PC-3 (cell line): ENCODE measurements at regions not wholly inside any gene's neighbourhood (a gene's known extent, or its start where the extent isn't known, plus 50 kb on each side); places are given as distances from the start of the nearest gene placed in this dataset.

Source experiments
- ATAC-seq: fragments of 200-7000 bp; cut with Tn5 transposase; 2 replicates; pipeline ENCODE4 v1.9.1; 2020; ENCODE audit warnings: mild to moderate bottlenecking, moderate library complexity
- BruUV-seq: library from RNA; stranded (reverse); fragments of 400-500 nt; replicated peaks from 2 replicates; lab custom pipeline; 2021; lab: Mats Ljungman, UMichigan
- CTCF ChIA-PET: fragments of 300-600 bp; sonication (Branson Sonifier 250); formaldehyde crosslinking; loops from one replicate; lab custom pipeline; 2022; ENCODE audit warnings: antibody characterized with exemption; lab: Charles Lee
- POLR2A ChIA-PET: fragments of 300-600 bp; sonication (Branson Sonifier 250); formaldehyde crosslinking; loops from one replicate; lab custom pipeline; 2022; ENCODE audit warnings: antibody characterized with exemption; ENCODE audit not compliant: unreplicated experiment; lab: Charles Lee
- DNase-seq: peaks from one replicate; pipeline ENCODE4 v3.0.0-alpha.2; 2015
- H2AFZ ChIP-seq: fragments of 300-600 bp; sonication (generic); 2 replicates; pipeline ENCODE4 v1.6.0; 2016; ENCODE audit warnings: antibody characterized with exemption, low read length
- H3F3A ChIP-seq: fragments of 300-600 bp; sonication (generic); one replicate; pipeline ENCODE4 v1.6.0; 2017; ENCODE audit warnings: antibody characterized with exemption, low read length, control low read depth, mild to moderate bottlenecking; ENCODE audit not compliant: unreplicated experiment
- H3K27ac ChIP-seq: fragments of 300-600 bp; sonication (generic); 2 replicates; pipeline ENCODE4 v1.5.1; 2016; ENCODE audit warnings: mild to moderate bottlenecking, low read length
- H3K27me3 ChIP-seq: fragments of 300-600 bp; sonication (generic); 2 replicates; pipeline ENCODE4 v1.6.1; 2016; ENCODE audit warnings: low read length, mixed read lengths
- H3K36me3 ChIP-seq: fragments of 300-600 bp; sonication (generic); 2 replicates; pipeline ENCODE4 v1.6.1; 2016; ENCODE audit warnings: low read depth, mixed run types, low read length, mixed read lengths
- H3K4me1 ChIP-seq: fragments of 300-600 bp; sonication (generic); 2 replicates; pipeline ENCODE4 v1.5.1; 2016; ENCODE audit warnings: low read length; ENCODE audit not compliant: insufficient read depth
- H3K4me2 ChIP-seq: fragments of 300-600 bp; sonication (generic); 2 replicates; pipeline ENCODE4 v1.6.0; 2016; ENCODE audit warnings: low read length
- H3K4me3 ChIP-seq: fragments of 300-600 bp; sonication (generic); 2 replicates; pipeline ENCODE4 v1.5.1; 2016; ENCODE audit warnings: mild to moderate bottlenecking, low read length, mixed read lengths
- H3K79me2 ChIP-seq: fragments of 300-600 bp; sonication (generic); 2 replicates; pipeline ENCODE4 v1.6.1; 2017; ENCODE audit warnings: low read length, mixed read lengths
- H3K9ac ChIP-seq: fragments of 300-600 bp; sonication (generic); 2 replicates; pipeline ENCODE4 v1.6.0; 2016; ENCODE audit warnings: mild to moderate bottlenecking, low read length
- H3K9me2 ChIP-seq: fragments of 300-600 bp; sonication (generic); replicated peaks from 2 replicates; pipeline ENCODE4 v1.6.1; 2016; ENCODE audit warnings: mixed run types, low read length, mixed read lengths
- H3K9me3 ChIP-seq: fragments of 300-600 bp; sonication (generic); 2 replicates; pipeline ENCODE4 v1.6.1; 2016; ENCODE audit warnings: low read length, mixed read lengths
- H4K20me1 ChIP-seq: fragments of 300-600 bp; sonication (generic); 2 replicates; pipeline ENCODE4 v1.6.1; 2016; ENCODE audit warnings: low read length, mixed read lengths
- EZH2 ChIP-seq: fragments of 300-600 bp; sonication (generic); IDR thresholded peaks from one replicate; pipeline ENCODE4 v1.6.1; 2017; ENCODE audit warnings: antibody characterized with exemption, mild to moderate bottlenecking, low read length; ENCODE audit not compliant: unreplicated experiment
- EZH2phosphoT487 ChIP-seq: fragments of 300-600 bp; sonication (generic); IDR thresholded peaks from 2 replicates; pipeline ENCODE4 v1.6.1; 2018; ENCODE audit warnings: mild to moderate bottlenecking, antibody characterized with exemption, low read length, borderline replicate concordance
- intact Hi-C: fragments of 100-400 bp; cut with micrococcal nuclease; formaldehyde crosslinking; loops from 2 replicates; pipeline ENCODE4 v1.9.0; 2023
- TF ChIP-seq, protein P1 (sequence below): fragments of 300-600 bp; sonication (generic); conservative IDR thresholded peaks from 2 replicates; pipeline ENCODE4 v1.5.1; 2017; ENCODE audit warnings: antibody characterized with exemption, low read depth, mild to moderate bottlenecking, low read length

DNA sequence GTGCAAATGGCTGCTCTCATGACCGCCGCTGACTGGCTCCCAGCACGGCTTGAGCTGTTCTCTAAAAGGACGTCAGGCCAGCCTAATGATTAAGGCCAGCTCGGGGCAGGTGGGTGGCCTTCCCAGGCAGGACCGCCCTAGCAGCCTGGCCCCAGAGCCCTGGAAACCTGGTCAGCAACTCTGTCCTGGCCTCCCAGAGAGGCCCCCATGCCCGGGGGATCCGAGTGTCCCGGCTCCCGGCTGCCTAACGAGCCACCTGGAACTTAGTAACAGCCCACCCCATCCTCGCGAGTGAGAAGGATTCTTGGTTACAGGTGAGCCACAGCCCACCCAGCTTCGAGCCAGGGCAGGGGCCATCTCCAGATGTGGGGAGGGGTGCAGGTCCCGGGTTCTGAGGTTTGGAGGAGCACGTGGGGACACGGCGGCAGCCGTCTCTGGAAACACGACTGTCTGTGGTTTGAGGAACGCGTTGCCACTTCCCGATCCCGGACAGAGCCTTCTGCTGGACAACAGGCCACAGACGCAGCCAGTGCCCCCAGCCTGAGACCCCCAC, 73.8 kb upstream of the FBRSL1 start:
- Histone ChIP-seq H3K4me2 (no peak overlapping the region), H3K9ac (no peak overlapping the region), H3K36me3 (no peaks in the 10 kb centered on the region), H3K27me3 (peaks cover 16% of the 10 kb centered on the region), H4K20me1 (no peaks in the 10 kb centered on the region), H3K4me3 (no peak overlapping the region), H3K79me2 (no peaks in the 10 kb centered on the region), H2AFZ (no peak overlapping the region), H3K27ac (no peak overlapping the region), H3F3A (no peaks in the 10 kb centered on the region), H3K4me1 (no peaks in the 10 kb centered on the region; the same call in 1 of the 2 replicates), H3K9me2 (no peaks in the 10 kb centered on the region), H3K9me3 (no peaks in the 10 kb centered on the region)
- intact Hi-C loops = no loop called here
- DNase-seq (no peak), ATAC-seq (no peak)
- TF ChIP-seq EZH2phosphoT487 (no peak), EZH2 (no peak)
- TF ChIP-seq, protein P1, sequence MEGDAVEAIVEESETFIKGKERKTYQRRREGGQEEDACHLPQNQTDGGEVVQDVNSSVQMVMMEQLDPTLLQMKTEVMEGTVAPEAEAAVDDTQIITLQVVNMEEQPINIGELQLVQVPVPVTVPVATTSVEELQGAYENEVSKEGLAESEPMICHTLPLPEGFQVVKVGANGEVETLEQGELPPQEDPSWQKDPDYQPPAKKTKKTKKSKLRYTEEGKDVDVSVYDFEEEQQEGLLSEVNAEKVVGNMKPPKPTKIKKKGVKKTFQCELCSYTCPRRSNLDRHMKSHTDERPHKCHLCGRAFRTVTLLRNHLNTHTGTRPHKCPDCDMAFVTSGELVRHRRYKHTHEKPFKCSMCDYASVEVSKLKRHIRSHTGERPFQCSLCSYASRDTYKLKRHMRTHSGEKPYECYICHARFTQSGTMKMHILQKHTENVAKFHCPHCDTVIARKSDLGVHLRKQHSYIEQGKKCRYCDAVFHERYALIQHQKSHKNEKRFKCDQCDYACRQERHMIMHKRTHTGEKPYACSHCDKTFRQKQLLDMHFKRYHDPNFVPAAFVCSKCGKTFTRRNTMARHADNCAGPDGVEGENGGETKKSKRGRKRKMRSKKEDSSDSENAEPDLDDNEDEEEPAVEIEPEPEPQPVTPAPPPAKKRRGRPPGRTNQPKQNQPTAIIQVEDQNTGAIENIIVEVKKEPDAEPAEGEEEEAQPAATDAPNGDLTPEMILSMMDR = no peak
- ChIA-PET CTCF (interaction anchor here (2.1 kb wide), 1 partner anchor 12 kb away, joined by 4 read pairs; no protein-coding TSS in a partner anchor), POLR2A (no interaction called here)
- BruUV-seq = no TSS peak

DNA sequence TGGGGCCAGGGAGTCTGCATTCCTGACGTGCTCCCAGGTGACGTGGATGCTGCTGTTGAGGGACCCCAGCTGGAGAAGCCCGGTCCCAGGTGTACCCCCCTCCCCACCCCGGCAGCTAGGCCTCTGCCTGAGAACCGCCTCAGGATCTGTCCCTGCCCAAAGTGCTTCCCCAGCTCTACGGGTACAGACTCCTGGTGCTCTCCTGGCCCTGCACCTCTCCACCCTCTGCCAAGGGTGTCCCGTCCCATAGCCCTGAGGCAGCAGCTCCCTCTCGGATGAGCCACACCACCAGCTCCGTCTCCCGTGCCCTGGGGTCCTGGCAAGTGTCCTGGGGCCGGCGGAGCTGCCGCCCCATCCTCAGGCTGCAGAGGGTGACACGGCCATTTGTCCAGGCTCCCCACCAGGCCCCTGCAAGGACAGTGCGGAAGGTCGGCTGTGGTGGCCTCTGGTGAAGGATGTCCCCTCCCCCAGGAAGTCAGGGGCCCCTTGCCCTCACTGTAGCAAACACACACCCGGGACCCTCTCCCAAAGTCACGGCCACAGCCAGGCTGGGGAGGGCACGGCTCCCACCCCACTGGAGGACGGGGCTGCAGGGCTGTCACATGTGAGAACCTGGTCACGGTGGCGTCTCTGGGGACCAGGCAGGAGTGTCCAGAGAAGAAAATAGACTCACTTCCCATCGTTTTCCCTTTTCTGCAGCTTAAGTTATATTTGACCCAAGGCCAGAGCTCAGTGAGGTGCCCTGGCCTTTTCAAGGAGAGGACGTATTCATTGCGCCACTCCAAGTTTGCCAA, 74.4 kb upstream of the FBRSL1 start:
- Histone ChIP-seq H3K9me2 (no peaks in the 10 kb centered on the region), H3K9me3 (no peaks in the 10 kb centered on the region), H3K27me3 (peaks cover 16% of the 10 kb centered on the region), H3K27ac (no peak overlapping the region), H2AFZ (0 out of 2 replicates have a peak overlapping the region, but pooled peaks have one; percentile 42), H3K4me3 (peak overlapping the region; percentile 41; the same call in 1 of the 2 replicates), H3K4me1 (no peaks in the 10 kb centered on the region; the same call in 1 of the 2 replicates), H3K4me2 (peak overlapping the region; percentile 75), H4K20me1 (no peaks in the 10 kb centered on the region), H3K36me3 (no peaks in the 10 kb centered on the region), H3K9ac (no peak overlapping the region), H3K79me2 (no peaks in the 10 kb centered on the region), H3F3A (no peaks in the 10 kb centered on the region)
- ATAC-seq (peak; percentile 20), DNase-seq (no peak)
- intact Hi-C loops = loop anchor here (1.0 to 2.0 kb wide), 4 partner anchors 109 to 261 kb away; no protein-coding TSS in a partner anchor
- no peak for TF ChIP-seq EZH2phosphoT487
- TF ChIP-seq, protein P1 = no peak
- CTCF ChIA-PET = interaction anchor here (0.6 to 2.1 kb wide), 4 partner anchors 13 to 198 kb away, joined by 3 to 14 read pairs (median 4); no protein-coding TSS in a partner anchor
- BruUV-seq = no TSS peak
- POLR2A ChIA-PET = no interaction called here
